Epithelial cell of esophagus (primary cell): ENCODE measurements at regions not wholly inside any gene's neighbourhood (a gene's known extent, or its start where the extent isn't known, plus 50 kb on each side); places are given as distances from the start of the nearest gene placed in this dataset.

ENCODE experiments used
- DNase-seq: peaks from one replicate; pipeline ENCODE4 v3.0.0; 2010; ENCODE audit warnings: low read depth
- H3K4me3 ChIP-seq: 2 replicates; pipeline ENCODE4 v1.5.1; 2011; ENCODE audit warnings: mild to moderate bottlenecking, low read length, control low read depth
- TF ChIP-seq, protein P1 (sequence below): IDR thresholded peaks from 2 replicates; pipeline ENCODE4 v1.5.1; 2011; ENCODE audit warnings: low read depth, mild to moderate bottlenecking, low read length, control low read depth, inconsistent platforms; ENCODE audit not compliant: insufficient read depth; ENCODE audit errors: missing control alignments

DNA sequence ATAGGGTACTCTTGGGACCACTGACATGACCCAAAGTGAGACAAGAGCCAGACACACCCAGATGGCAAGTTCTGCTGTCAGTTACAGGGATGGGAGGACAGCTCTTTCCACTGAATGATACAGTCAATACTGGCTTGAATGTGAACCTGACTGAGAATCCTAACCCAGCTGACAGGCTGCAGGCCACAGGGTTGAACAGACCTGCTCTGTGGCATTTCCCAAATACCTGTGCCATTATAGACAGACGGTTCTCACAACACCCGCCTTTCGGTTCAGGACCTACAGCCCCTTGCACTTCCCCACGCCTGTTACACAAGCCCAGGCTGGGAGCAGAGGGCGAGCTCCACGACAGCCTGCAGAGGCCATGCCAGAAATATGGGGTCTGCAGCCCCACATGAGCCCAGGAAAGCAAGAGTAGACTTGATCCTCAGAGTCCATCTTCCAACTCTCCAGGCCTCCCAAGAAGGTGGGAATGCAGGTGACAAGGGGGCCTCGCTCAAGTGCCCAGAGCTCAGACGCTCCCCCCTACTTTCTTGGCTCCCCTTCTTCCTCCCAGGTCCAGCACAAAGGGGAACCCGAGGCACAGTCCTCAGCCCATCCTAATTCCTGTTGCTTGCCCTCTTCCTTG is 314.3 kb downstream of the SOX9 start:
- H3K4me3 ChIP-seq = no peak overlapping the region
- TF ChIP-seq, protein P1, sequence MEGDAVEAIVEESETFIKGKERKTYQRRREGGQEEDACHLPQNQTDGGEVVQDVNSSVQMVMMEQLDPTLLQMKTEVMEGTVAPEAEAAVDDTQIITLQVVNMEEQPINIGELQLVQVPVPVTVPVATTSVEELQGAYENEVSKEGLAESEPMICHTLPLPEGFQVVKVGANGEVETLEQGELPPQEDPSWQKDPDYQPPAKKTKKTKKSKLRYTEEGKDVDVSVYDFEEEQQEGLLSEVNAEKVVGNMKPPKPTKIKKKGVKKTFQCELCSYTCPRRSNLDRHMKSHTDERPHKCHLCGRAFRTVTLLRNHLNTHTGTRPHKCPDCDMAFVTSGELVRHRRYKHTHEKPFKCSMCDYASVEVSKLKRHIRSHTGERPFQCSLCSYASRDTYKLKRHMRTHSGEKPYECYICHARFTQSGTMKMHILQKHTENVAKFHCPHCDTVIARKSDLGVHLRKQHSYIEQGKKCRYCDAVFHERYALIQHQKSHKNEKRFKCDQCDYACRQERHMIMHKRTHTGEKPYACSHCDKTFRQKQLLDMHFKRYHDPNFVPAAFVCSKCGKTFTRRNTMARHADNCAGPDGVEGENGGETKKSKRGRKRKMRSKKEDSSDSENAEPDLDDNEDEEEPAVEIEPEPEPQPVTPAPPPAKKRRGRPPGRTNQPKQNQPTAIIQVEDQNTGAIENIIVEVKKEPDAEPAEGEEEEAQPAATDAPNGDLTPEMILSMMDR = no peak
- peak; percentile 45 for DNase-seq

DNA sequence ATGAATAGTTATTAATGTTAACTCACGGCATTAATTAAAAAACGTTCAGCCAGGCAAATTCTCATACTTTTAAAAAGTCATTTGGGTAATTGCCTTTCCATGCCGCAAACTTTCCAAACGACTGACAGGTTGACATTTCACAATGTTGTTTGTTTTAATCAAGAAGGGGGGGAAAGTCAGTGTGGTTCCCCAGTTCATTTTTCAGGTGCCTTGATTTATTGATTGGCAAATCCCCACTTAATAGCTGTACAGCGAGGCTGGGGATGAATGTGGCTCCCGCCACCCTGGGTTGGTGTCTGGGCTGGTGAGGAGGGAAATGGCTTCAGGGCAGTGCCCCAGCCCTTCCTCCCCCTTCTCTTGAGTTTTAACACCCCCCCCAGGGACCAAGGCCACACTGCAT is 318.0 kb downstream of the SOX9 start:
- TF ChIP-seq, protein P1 = no peak
- no peak overlapping the region for H3K4me3 ChIP-seq
- DNase-seq = no peak

DNA sequence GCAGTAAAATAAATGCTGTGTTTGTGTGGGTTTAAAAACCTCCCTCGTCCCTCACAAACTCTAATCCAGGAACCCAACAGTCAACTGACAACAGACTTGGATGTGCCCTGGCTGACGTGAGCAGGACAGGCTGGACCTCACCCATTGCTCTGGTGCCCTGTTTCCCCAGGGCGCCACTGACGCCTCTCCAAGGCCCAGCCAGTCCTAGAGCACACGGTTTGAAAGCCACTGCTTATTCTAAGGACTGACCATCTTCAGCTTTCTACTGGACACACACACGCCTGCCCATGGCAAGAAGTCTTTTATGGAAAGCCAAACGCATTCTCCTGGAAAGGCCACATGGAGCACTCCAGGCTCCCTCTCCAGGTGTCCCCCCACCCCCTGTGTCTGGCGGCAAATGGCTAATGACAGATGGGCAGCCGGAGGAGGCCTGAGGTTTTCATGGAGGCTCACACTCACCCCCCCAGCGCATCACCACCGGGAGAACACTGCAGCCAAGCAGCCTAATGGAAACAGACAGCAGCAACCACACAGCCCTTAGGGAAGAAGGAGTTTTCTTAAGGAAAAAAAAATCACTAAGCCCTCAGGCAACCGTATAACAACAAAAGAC is 319.2 kb downstream of the SOX9 start:
- TF ChIP-seq, protein P1 = no peak
- DNase-seq = no peak
- no peak overlapping the region for H3K4me3 ChIP-seq

DNA sequence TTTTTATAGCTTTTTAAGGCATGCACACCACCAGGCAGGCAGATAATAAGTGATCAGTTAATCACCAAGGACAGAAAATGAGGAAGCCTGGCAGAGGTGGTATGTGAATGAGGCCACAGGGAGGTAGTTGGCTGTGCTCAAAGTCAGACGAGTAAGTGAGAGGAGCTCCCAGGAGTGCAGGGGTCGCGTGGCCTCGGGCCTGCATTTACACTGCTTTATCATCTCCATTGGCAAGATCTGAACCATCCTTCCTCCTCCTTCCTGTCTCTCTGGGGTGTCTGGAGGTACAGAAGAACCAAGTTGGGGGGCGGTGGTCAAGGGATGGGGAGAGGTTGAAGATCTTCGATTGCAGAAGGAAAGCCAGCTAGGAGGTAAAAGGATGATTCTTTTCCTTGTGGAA is 320.1 kb downstream of the SOX9 start:
- H3K4me3 ChIP-seq = no peak overlapping the region
- no peak for DNase-seq
- TF ChIP-seq, protein P1 = no peak

DNA sequence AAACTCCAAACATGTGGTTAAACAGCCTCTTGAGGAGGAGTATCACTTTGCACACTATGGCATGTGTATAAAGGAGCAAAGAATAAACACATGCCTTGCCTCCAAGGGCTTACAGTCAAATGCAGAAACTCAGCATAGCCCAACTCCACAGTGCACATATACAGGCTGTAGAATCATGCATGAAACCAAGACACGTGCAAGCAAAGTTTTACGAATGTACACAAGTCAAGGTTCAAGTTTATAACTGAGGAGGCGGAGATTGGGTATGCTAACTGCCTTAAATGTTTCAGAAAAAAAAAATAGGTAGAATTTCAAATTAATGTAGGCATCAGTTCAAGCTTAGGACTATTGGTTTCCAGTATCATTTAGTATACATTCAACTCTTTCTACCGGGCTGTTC is 321.1 kb downstream of the SOX9 start:
- DNase-seq = no peak
- H3K4me3 ChIP-seq = no peak overlapping the region
- TF ChIP-seq, protein P1 = no peak

DNA sequence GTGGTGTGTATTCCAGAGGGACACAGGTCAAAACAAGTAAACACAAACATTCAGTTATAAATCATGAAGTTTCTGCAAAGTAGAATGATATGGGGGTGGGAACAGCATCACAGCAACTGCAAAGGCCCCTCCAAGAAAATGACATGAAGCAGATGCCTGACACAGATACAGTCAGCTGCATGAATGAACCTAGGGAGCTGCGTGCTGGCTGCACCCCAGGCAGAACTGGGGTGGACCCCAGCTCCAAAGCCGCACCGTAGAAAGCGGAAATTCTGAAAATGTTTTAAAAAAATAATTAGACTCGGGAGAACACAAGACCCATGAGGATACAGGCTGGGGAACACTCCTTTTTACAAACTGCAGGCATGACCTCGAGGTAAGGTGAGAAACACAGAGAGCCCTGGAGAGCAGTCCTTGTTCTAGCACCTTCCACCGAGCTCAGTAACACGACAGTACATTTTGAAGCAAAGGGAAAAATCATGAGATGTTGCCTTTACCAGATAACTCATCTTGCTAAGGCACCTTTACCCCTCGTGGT is 323.8 kb downstream of the SOX9 start:
- no peak overlapping the region for H3K4me3 ChIP-seq
- DNase-seq = no peak
- TF ChIP-seq, protein P1 = no peak
